ENCODE measurements at regions not wholly inside any gene's neighbourhood (a gene's known extent, or its start where the extent isn't known, plus 50 kb on each side); places are given as distances from the start of the nearest gene placed in this dataset.

DNA sequence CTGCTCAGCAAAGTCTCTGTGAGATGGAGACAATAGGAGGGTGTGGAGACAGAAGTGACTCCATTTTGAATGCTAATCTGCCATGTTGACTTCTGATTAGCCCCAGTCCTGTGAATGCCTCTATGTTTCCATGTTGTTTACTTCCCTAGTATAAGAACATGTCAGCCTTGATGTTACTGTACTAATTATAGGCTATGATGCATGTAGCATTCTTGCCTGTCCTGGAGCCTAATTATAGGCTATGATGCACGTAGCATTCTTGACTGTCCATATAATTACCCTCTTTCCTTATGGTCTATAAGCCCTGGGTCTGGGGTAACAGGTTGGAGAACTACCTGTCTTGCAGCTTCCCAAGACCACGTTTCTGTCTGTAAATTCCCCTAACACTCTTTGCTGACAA is 353.3 kb upstream of the CLINT1 start:
- no CpG with 5 or more reads among the region's 2 CpGs for WGBS (ENCODE audit: insufficient coverage)
- no peaks in the 10 kb centered on the region for H3K27me3 ChIP-seq (ENCODE audit: control insufficient read depth, insufficient read depth, low read length)
- H3K36me3 ChIP-seq (ENCODE audit: control insufficient read depth, insufficient read depth, low read length) = no peaks in the 10 kb centered on the region
- H3K4me1 ChIP-seq (ENCODE audit: control insufficient read depth, insufficient read depth, low read length) = no peaks in the 10 kb centered on the region
- no peak overlapping the region for H3K4me3 ChIP-seq (ENCODE audit: low read depth, low read length)
- DNase-seq (ENCODE audit: low read depth in 4 of 6, low spot score in 6 of 6) = no peak
- no peaks in the 10 kb centered on the region for H3K9me3 ChIP-seq (ENCODE audit: control insufficient read depth, insufficient read depth, low read length)
- H3K27ac ChIP-seq (ENCODE audit: low read depth, low read length) = no peak overlapping the region

DNA sequence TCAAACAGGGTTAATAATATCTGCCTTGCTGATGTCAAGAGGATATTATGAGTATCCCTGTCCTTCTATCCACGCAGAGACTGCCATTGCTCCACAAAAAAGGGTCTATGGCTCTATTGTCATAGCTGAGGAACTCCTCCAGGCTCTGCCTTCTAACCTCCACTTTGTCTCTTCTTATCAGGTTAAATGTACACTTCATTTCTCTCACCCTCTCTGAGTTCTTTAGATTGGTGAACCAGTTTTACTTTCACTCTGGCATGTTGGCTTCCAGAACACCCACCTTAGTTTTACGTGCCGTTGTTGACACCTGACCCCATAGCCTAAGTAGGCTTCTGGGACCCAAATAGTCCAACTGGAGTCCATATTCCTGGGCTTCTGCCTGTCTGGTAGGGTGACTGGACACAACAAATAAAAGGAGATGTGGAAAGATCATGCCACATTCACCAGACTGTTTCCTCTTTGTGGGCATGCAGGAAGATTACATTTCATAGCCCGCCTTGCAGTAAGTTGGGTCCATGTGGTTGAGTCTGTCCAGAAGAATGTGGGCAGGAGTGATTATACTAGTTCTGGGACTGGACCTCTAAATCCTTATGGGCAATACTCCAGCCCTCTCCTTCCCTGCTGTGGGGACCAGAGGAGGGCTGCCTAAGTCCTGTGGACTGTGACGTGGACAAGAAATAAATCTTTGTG is 350.4 kb upstream of the CLINT1 start:
- Histone ChIP-seq H3K4me1 (ENCODE audit: control insufficient read depth, insufficient read depth, low read length) (no peaks in the 10 kb centered on the region), H3K9me3 (ENCODE audit: control insufficient read depth, insufficient read depth, low read length) (no peaks in the 10 kb centered on the region), H3K27ac (ENCODE audit: low read depth, low read length) (no peak overlapping the region), H3K36me3 (ENCODE audit: control insufficient read depth, insufficient read depth, low read length) (no peaks in the 10 kb centered on the region), H3K27me3 (ENCODE audit: control insufficient read depth, insufficient read depth, low read length) (no peaks in the 10 kb centered on the region), H3K4me3 (ENCODE audit: low read depth, low read length) (no peak overlapping the region)
- DNase-seq (ENCODE audit: low read depth in 4 of 6, low spot score in 6 of 6) = no peak
- 89% methylated on average over 3 of the region's 5 CpGs for WGBS (ENCODE audit: insufficient coverage)

DNA sequence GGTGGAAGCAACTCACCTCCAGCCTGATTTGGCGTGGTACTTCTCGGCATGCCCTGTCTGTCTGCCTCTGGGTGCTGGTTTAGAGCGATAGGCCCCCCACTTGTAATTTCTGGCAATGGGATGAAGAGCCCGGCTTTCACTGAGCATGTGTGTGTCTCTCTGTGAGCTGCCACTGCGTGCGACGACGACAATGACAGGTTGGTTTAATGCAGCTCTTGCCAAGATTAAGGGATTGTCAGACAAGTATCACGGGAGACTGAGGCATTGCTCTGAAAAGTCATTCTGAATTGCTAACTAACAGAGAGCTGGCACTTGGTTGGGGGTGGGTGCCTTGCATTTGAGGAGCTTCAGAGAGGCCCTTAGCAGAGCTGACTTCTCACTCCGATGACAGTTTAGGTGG is 348.8 kb upstream of the CLINT1 start:
- 68% methylated on average over 10 of the region's 10 CpGs for WGBS (ENCODE audit: insufficient coverage)
- no peak overlapping the region for H3K27ac ChIP-seq (ENCODE audit: low read depth, low read length)
- no peak overlapping the region for H3K4me3 ChIP-seq (ENCODE audit: low read depth, low read length)
- H3K4me1 ChIP-seq (ENCODE audit: control insufficient read depth, insufficient read depth, low read length) = peaks cover 6% of the 10 kb centered on the region
- no peaks in the 10 kb centered on the region for H3K9me3 ChIP-seq (ENCODE audit: control insufficient read depth, insufficient read depth, low read length)
- no peaks in the 10 kb centered on the region for H3K27me3 ChIP-seq (ENCODE audit: control insufficient read depth, insufficient read depth, low read length)
- no peaks in the 10 kb centered on the region for H3K36me3 ChIP-seq (ENCODE audit: control insufficient read depth, insufficient read depth, low read length)
- no peak for DNase-seq (ENCODE audit: low read depth in 4 of 6, low spot score in 6 of 6)

DNA sequence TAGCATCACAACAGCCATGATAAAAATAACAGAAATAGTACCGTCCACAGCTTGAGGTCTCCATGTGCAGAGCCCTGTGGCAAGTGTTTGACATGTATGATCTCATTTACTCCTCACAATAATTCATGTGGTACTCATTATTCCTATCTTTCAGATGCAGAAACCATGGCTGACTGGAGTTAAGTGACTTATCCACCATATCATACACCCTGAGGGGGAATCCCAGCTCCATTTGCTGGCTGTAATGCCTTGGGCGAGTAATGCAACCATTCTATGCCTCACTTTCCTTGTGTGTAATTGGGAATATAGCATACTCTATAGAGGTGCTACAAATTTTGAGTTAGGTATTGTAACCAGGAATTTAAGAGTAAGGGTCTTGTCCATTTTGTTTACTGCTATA is 347.0 kb upstream of the CLINT1 start:
- no peak overlapping the region for H3K27ac ChIP-seq (ENCODE audit: low read depth, low read length)
- no peak overlapping the region for H3K4me3 ChIP-seq (ENCODE audit: low read depth, low read length)
- no peaks in the 10 kb centered on the region for H3K27me3 ChIP-seq (ENCODE audit: control insufficient read depth, insufficient read depth, low read length)
- no peak for DNase-seq (ENCODE audit: low read depth in 4 of 6, low spot score in 6 of 6)
- H3K36me3 ChIP-seq (ENCODE audit: control insufficient read depth, insufficient read depth, low read length) = no peaks in the 10 kb centered on the region
- no peaks in the 10 kb centered on the region for H3K9me3 ChIP-seq (ENCODE audit: control insufficient read depth, insufficient read depth, low read length)
- peaks cover 6% of the 10 kb centered on the region for H3K4me1 ChIP-seq (ENCODE audit: control insufficient read depth, insufficient read depth, low read length)
- 100% methylated on average over 1 of the region's 2 CpGs for WGBS (ENCODE audit: insufficient coverage)

DNA sequence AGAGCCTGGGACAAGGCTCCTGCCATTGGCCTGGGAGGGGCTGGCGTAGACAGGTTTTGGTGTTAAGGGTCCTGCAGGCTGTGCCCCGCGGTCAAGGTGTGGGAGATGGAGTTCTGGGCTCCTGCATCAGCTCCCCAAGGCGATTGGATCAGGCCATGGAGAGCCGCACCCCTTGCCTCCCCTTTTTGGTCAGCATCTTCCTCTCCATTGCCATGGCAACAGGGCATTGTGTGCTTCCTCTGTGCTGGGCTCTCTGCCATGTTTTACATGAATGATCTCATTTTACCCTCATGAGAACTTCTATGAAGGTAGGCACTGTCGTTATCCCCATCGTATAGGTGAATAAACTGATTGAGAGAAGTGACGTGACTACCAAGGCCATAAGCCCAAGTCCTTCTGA is 344.3 kb upstream of the CLINT1 start:
- no peaks in the 10 kb centered on the region for H3K36me3 ChIP-seq (ENCODE audit: control insufficient read depth, insufficient read depth, low read length)
- no peaks in the 10 kb centered on the region for H3K27me3 ChIP-seq (ENCODE audit: control insufficient read depth, insufficient read depth, low read length)
- H3K27ac ChIP-seq (ENCODE audit: low read depth, low read length) = no peak overlapping the region
- no peak overlapping the region for H3K4me3 ChIP-seq (ENCODE audit: low read depth, low read length)
- no peaks in the 10 kb centered on the region for H3K9me3 ChIP-seq (ENCODE audit: control insufficient read depth, insufficient read depth, low read length)
- peak in 2 of 6 donors; percentile 66 to 85 for DNase-seq (ENCODE audit: low read depth in 4 of 6, low spot score in 6 of 6)
- 62% methylated on average over 6 of the region's 8 CpGs for WGBS (ENCODE audit: insufficient coverage)
- peaks cover 6% of the 10 kb centered on the region for H3K4me1 ChIP-seq (ENCODE audit: control insufficient read depth, insufficient read depth, low read length)

DNA sequence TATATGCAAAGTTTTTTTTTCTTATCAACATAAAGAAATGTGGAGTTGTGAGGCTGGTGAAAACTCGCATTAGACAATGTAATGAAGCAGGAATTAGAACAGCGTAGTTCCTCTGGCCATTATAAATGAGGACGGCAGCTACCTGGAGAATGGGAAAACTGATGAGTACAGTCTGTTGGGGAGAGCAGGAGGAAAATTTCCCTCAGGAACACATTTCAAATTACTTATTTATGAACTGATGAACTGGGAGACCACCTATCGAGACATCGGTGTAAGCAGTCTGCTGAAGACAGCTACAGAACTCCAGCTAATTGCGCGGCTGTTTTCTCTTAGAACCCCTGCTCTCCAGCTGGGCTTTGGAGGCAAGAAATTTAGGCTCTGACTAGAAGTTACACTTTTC is 343.9 kb upstream of the CLINT1 start:
- no peaks in the 10 kb centered on the region for H3K27me3 ChIP-seq (ENCODE audit: control insufficient read depth, insufficient read depth, low read length)
- 43% methylated on average over 6 of the region's 7 CpGs for WGBS (ENCODE audit: insufficient coverage)

DNA sequence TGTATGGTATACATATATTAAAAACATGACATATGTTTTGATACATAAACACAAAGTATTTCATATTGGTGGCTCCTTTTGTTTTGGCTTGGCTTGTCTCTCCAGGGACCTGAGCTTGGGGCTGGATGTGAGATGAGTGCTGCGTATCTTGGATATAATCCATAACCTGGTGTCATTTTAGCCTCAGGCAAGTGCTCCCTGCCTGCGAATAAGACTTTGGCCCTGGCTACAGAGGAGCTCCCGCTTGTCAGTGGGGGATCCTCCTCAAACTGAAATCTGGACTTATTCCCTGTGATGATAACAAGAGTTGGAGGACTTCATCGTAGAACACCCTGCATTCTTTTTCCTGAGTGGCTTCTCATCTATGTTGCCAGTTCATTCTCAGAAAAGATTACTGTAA is 341.7 kb upstream of the CLINT1 start:
- Histone ChIP-seq H3K4me3 (ENCODE audit: low read depth, low read length) (no peak overlapping the region), H3K27me3 (ENCODE audit: control insufficient read depth, insufficient read depth, low read length) (no peaks in the 10 kb centered on the region), H3K9me3 (ENCODE audit: control insufficient read depth, insufficient read depth, low read length) (no peaks in the 10 kb centered on the region), H3K4me1 (ENCODE audit: control insufficient read depth, insufficient read depth, low read length) (peaks cover 6% of the 10 kb centered on the region), H3K36me3 (ENCODE audit: control insufficient read depth, insufficient read depth, low read length) (no peaks in the 10 kb centered on the region), H3K27ac (ENCODE audit: low read depth, low read length) (no peak overlapping the region)
- WGBS (ENCODE audit: insufficient coverage) = 79% methylated on average over 3 of the region's 4 CpGs
- peak in 1 of 6 donors; percentile 20 for DNase-seq (ENCODE audit: low read depth in 4 of 6, low spot score in 6 of 6)

More for the DNA sequence above, 343.9 kb upstream of the CLINT1 start:
- DNase-seq (ENCODE audit: low read depth in 4 of 6, low spot score in 6 of 6) = peak in 1 of 6 donors; percentile 82
- H3K9me3 ChIP-seq (ENCODE audit: control insufficient read depth, insufficient read depth, low read length) = no peaks in the 10 kb centered on the region
- no peak overlapping the region for H3K27ac ChIP-seq (ENCODE audit: low read depth, low read length)
- peaks cover 6% of the 10 kb centered on the region for H3K4me1 ChIP-seq (ENCODE audit: control insufficient read depth, insufficient read depth, low read length)
- H3K36me3 ChIP-seq (ENCODE audit: control insufficient read depth, insufficient read depth, low read length) = no peaks in the 10 kb centered on the region
- no peak overlapping the region for H3K4me3 ChIP-seq (ENCODE audit: low read depth, low read length)

DNA sequence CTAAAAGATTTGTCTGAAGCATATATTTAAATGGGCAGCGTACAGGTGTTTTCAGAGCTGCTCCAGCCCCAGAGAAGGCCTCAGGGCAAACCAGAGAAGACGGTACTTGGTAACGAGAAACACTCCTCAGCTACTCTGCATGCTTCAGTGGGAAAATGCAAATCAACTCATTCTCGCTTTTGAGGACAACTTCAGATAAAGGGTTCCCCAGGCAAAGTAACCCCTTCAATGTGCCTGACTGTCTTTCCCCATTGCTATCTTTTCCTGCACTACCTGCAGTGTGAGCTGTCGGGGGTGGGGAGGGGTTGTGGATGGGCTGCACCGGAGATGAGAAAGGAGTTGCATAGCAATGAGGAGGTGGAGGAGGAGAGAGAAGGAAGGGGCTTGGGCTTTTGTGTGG is 339.7 kb upstream of the CLINT1 start:
- no peak overlapping the region for H3K27ac ChIP-seq (ENCODE audit: low read depth, low read length)
- H3K4me1 ChIP-seq (ENCODE audit: control insufficient read depth, insufficient read depth, low read length) = peaks cover 12% of the 10 kb centered on the region
- peak in 1 of 6 donors; percentile 28 for DNase-seq (ENCODE audit: low read depth in 4 of 6, low spot score in 6 of 6)
- H3K27me3 ChIP-seq (ENCODE audit: control insufficient read depth, insufficient read depth, low read length) = no peaks in the 10 kb centered on the region
- no peaks in the 10 kb centered on the region for H3K36me3 ChIP-seq (ENCODE audit: control insufficient read depth, insufficient read depth, low read length)
- WGBS (ENCODE audit: insufficient coverage) = 63% methylated on average over 6 of the region's 6 CpGs
- H3K9me3 ChIP-seq (ENCODE audit: control insufficient read depth, insufficient read depth, low read length) = no peaks in the 10 kb centered on the region
- no peak overlapping the region for H3K4me3 ChIP-seq (ENCODE audit: low read depth, low read length)

DNA sequence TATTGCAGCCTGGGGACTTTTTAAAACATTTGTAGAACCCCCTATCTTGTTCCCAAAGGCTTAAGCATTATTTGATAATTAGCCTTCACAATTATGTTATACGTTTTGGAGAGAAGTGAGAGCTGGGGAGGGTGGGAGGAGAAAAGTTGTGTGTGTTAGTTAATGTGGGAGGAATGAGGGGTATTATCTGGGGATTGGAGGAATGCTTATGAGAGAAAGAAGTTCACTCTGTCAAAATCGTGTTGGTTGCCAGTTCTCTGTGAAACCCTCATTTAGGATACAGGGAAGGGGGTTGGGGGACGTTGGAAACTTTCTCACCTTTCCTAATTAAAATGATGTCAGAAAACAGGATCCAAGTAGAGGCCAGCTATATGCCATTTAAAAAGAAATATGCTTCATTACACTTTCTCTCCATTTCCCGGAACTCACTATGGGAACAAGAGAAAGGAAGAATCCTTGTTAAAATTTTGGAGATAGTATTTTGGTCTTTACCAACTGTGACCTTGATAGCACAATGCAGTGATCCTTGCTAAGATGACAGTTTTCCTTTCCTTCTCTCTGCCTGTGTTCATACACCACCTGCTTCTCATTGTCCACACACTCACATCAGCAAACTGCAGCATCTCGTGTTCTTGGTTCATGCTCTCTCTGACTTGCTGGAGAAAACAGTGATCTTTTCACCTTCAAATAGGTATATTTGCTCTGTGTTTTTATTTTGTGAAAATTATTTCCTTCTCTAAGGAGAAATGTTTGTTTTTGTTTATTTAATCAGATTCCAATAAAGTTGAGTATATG is 336.7 kb upstream of the CLINT1 start:
- H3K4me1 ChIP-seq (ENCODE audit: control insufficient read depth, insufficient read depth, low read length) = peaks cover 5% of the 10 kb centered on the region
- H3K27ac ChIP-seq (ENCODE audit: low read depth, low read length) = no peak overlapping the region
- no peaks in the 10 kb centered on the region for H3K9me3 ChIP-seq (ENCODE audit: control insufficient read depth, insufficient read depth, low read length)
- no peak overlapping the region for H3K4me3 ChIP-seq (ENCODE audit: low read depth, low read length)
- no peaks in the 10 kb centered on the region for H3K36me3 ChIP-seq (ENCODE audit: control insufficient read depth, insufficient read depth, low read length)
- WGBS (ENCODE audit: insufficient coverage) = 22% methylated on average over 1 of the region's 5 CpGs
- peak in 1 of 6 donors; percentile 36 for DNase-seq (ENCODE audit: low read depth in 4 of 6, low spot score in 6 of 6)
- no peaks in the 10 kb centered on the region for H3K27me3 ChIP-seq (ENCODE audit: control insufficient read depth, insufficient read depth, low read length)

DNA sequence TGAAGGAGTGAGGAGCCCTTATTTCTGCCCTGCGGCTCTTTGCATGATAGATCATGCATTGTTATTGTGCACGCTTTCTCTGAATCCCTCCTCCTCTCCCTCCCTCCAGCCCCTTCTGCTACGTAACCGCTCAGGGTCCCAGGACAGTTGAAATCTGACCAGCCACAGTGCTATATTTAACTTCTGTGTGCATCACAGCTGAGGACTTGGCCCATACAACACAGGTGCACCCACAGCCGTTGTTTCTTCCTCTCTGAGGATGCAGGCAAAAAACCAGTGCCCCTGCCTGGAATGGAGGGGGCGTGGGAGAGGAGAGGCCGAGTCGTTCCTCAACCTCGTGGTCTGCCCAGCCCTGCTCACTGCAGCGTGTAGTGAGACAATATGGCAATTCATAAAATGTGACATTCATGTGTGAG is 335.6 kb upstream of the CLINT1 start:
- H3K27me3 ChIP-seq (ENCODE audit: control insufficient read depth, insufficient read depth, low read length) = no peaks in the 10 kb centered on the region
- H3K4me1 ChIP-seq (ENCODE audit: control insufficient read depth, insufficient read depth, low read length) = peaks cover 5% of the 10 kb centered on the region
- peak in 1 of 6 donors; percentile 49 for DNase-seq (ENCODE audit: low read depth in 4 of 6, low spot score in 6 of 6)
- WGBS (ENCODE audit: insufficient coverage) = 14% methylated on average over 6 of the region's 10 CpGs
- no peaks in the 10 kb centered on the region for H3K9me3 ChIP-seq (ENCODE audit: control insufficient read depth, insufficient read depth, low read length)
- no peaks in the 10 kb centered on the region for H3K36me3 ChIP-seq (ENCODE audit: control insufficient read depth, insufficient read depth, low read length)
- no peak overlapping the region for H3K4me3 ChIP-seq (ENCODE audit: low read depth, low read length)
- no peak overlapping the region for H3K27ac ChIP-seq (ENCODE audit: low read depth, low read length)

Measured in spinal cord (tissue), 9 donors.